A549 (cell line): ENCODE measurements at regions not wholly inside any gene's neighbourhood (a gene's known extent, or its start where the extent isn't known, plus 50 kb on each side); places are given as distances from the start of the nearest gene placed in this dataset.

ENCODE experiments used
- ATAC-seq, 2 experiments: fragments of 200-7000 bp in 1 of 2; fragments of >200 bp in 1 of 2; cut with Nextera tagmentation in 1 of 2; cut with Tn5 transposase in 1 of 2; 3 replicates each; pipeline versions ENCODE4 v1.8.0 to v1.9.1; 2018 to 2020; ENCODE audit warnings: mild to moderate bottlenecking in 1 of 2, moderate library complexity in 1 of 2
- CTCF ChIA-PET: fragments of 300-600 bp; sonication (Branson Sonifier 250); formaldehyde crosslinking; extraction: SDS; loops from one replicate; lab custom pipeline; 2021; ENCODE audit warnings: antibody characterized with exemption, inconsistent platforms; lab: Yijun Ruan, JAX
- POLR2A ChIA-PET: fragments of 350-600 bp; formaldehyde crosslinking; extraction: SDS; loops from one replicate; lab custom pipeline; 2021; ENCODE audit warnings: antibody characterized with exemption, inconsistent platforms; lab: Yijun Ruan, JAX
- DNase-seq, 2 experiments: peaks; one replicate each; pipeline versions ENCODE4 v3.0.0 to v3.0.0-alpha.2; 2011 to 2016; ENCODE audit warnings: low read depth in 1 of 2, low spot score in 1 of 2
- FAIRE-seq: peaks from 2 replicates; lab custom pipeline; 2011; peaks lifted over from hg19 to GRCh38; lab: Jason Lieb, UNC
- H3K27ac ChIP-seq, 2 experiments: fragments of >200 bp; sonication (Bioruptor Twin); formaldehyde crosslinking; 3 replicates each; pipeline ENCODE4 v1.5.1; 2016 to 2017
- H3K4me1 ChIP-seq: fragments of >200 bp; sonication (Bioruptor Twin); formaldehyde crosslinking; 3 replicates; pipeline ENCODE4 v1.6.1; 2016
- H3K4me2 ChIP-seq: fragments of >200 bp; sonication (Bioruptor Twin); formaldehyde crosslinking; 3 replicates; pipeline ENCODE4 v1.6.1; 2016
- H3K4me3 ChIP-seq: fragments of >200 bp; sonication (Bioruptor Twin); formaldehyde crosslinking; 3 replicates; pipeline ENCODE4 v1.5.1; 2016
- H3K9me3 ChIP-seq: fragments of >200 bp; sonication (Bioruptor Twin); formaldehyde crosslinking; 3 replicates; pipeline ENCODE4 v1.6.1; 2016
- BHLHE40 ChIP-seq: IDR thresholded peaks from 2 replicates; pipeline ENCODE4 v1.6.1; 2012; ENCODE audit warnings: low read depth, low read length, inconsistent platforms
- CBX2 ChIP-seq: fragments of 200-600 bp; sonication (generic); IDR thresholded peaks from 2 replicates; pipeline ENCODE4 v1.6.1; 2016; ENCODE audit warnings: low read depth, mild to moderate bottlenecking, borderline replicate concordance
- CHD4 ChIP-seq: fragments of 200-600 bp; sonication (generic); IDR thresholded peaks from 2 replicates; pipeline ENCODE4 v1.6.1; 2016; ENCODE audit warnings: antibody characterized with exemption, mild to moderate bottlenecking, borderline replicate concordance
- EHF ChIP-seq: fragments of 250-450 bp; sonication (Bioruptor Pico); IDR thresholded peaks from 2 replicates; pipeline ENCODE4 v1.5.0; 2020; ENCODE audit warnings: mild to moderate bottlenecking
- EHMT2 ChIP-seq: fragments of 200-600 bp; sonication (generic); IDR thresholded peaks from 2 replicates; pipeline ENCODE4 v1.6.1; 2016; ENCODE audit warnings: antibody characterized with exemption, low read depth, mild to moderate bottlenecking, moderate library complexity
- ELK1 ChIP-seq: fragments of 150-350 bp; IDR thresholded peaks from 2 replicates; pipeline ENCODE4 v1.6.1; 2014; ENCODE audit warnings: low read depth, mild to moderate bottlenecking, low read length
- ESRRA ChIP-seq: fragments of 150-350 bp; IDR thresholded peaks from 2 replicates; pipeline ENCODE4 v1.6.1; 2014; ENCODE audit warnings: mild to moderate bottlenecking, low read length, borderline replicate concordance
- GATA3 ChIP-seq: IDR thresholded peaks from 2 replicates; pipeline ENCODE4 v1.6.1; 2012; ENCODE audit warnings: borderline replicate concordance
- HES2 ChIP-seq: fragments of >200 bp; sonication (Bioruptor Twin); formaldehyde crosslinking; IDR thresholded peaks from 2 replicates; pipeline ENCODE4 v1.6.1; 2016
- HEYL ChIP-seq: fragments of 250-450 bp; sonication (Bioruptor Pico); IDR thresholded peaks from 2 replicates; pipeline ENCODE4 v1.8.0; 2021; ENCODE audit warnings: mild to moderate bottlenecking, moderate library complexity
- HOXA7 ChIP-seq: fragments of 250-450 bp; sonication (Bioruptor Pico); IDR thresholded peaks from 2 replicates; pipeline ENCODE4 v1.5.0; 2020; ENCODE audit warnings: mild to moderate bottlenecking, moderate library complexity
- HOXB5 ChIP-seq: fragments of 250-450 bp; sonication (Bioruptor Pico); IDR thresholded peaks from 2 replicates; pipeline ENCODE4 v1.5.0; 2020; ENCODE audit warnings: mild to moderate bottlenecking, moderate library complexity
- MAFK ChIP-seq: fragments of 450-650 bp; IDR thresholded peaks from 2 replicates; pipeline ENCODE4 v1.6.1; 2014; ENCODE audit not compliant: partially characterized antibody
- MAZ ChIP-seq: fragments of 150-350 bp; IDR thresholded peaks from 2 replicates; pipeline ENCODE4 v1.6.1; 2014; ENCODE audit warnings: antibody characterized with exemption, low read depth, low read length, borderline replicate concordance
- NFE2L2 ChIP-seq: fragments of 150-350 bp; conservative IDR thresholded peaks from 2 replicates; pipeline ENCODE4 v1.6.1; 2014; ENCODE audit warnings: low read length
- NR3C1 ChIP-seq: fragments of >200 bp; sonication (Bioruptor Twin); formaldehyde crosslinking; IDR thresholded peaks from 3 replicates; pipeline ENCODE4 v1.6.1; 2017
- PBX3 ChIP-seq: IDR thresholded peaks from 2 replicates; pipeline ENCODE4 v1.6.1; 2012
- PHF8 ChIP-seq: fragments of 200-600 bp; sonication (generic); IDR thresholded peaks from 2 replicates; pipeline ENCODE4 v1.6.1; 2016; ENCODE audit warnings: low read depth, mild to moderate bottlenecking, antibody characterized with exemption, moderate library complexity, borderline replicate concordance
- POLR2A ChIP-seq: IDR thresholded peaks from 2 replicates; pipeline ENCODE4 v1.6.1; 2012; ENCODE audit warnings: mild to moderate bottlenecking, low read length
- RARB ChIP-seq: fragments of 250-450 bp; sonication (Bioruptor Pico); IDR thresholded peaks from 2 replicates; pipeline ENCODE4 v1.8.0; 2021; ENCODE audit warnings: mild to moderate bottlenecking, moderate library complexity
- RCOR1 ChIP-seq: fragments of 150-350 bp; IDR thresholded peaks from 2 replicates; pipeline ENCODE4 v1.6.1; 2014; ENCODE audit warnings: antibody characterized with exemption, low read length, low read depth
- RNF2 ChIP-seq: fragments of 200-600 bp; sonication (generic); IDR thresholded peaks from 2 replicates; pipeline ENCODE4 v1.6.1; 2016; ENCODE audit warnings: low read depth, mild to moderate bottlenecking, antibody characterized with exemption, moderate library complexity, borderline replicate concordance
- SMC3 ChIP-seq: fragments of >200 bp; sonication (Bioruptor Twin); formaldehyde crosslinking; IDR thresholded peaks from 3 replicates; pipeline ENCODE4 v1.6.1; 2018; ENCODE audit warnings: inconsistent platforms
- SREBF2 ChIP-seq: fragments of 450-650 bp; IDR thresholded peaks from 2 replicates; pipeline ENCODE4 v1.6.1; 2014; ENCODE audit warnings: mild to moderate bottlenecking, moderate library complexity
- TFCP2L1 ChIP-seq: fragments of 250-450 bp; sonication (Bioruptor Pico); IDR thresholded peaks from 2 replicates; pipeline ENCODE4 v1.5.0; 2021; ENCODE audit warnings: mild to moderate bottlenecking
- TP53 ChIP-seq: fragments of 250-450 bp; sonication (Bioruptor Pico); IDR thresholded peaks from 2 replicates; pipeline ENCODE4 v1.5.0; 2021; ENCODE audit warnings: mild to moderate bottlenecking, moderate library complexity
- ZNF302 ChIP-seq: fragments of 250-450 bp; sonication (Bioruptor Pico); IDR thresholded peaks from 2 replicates; pipeline ENCODE4 v1.9.0; 2021; ENCODE audit warnings: inconsistent platforms, mild to moderate bottlenecking, moderate library complexity
- WGBS: methylation state at CpG from one replicate; pipeline ENCODE4 v1.1.6; 2017; ENCODE audit errors: missing lambda C conversion rate; 5-methylcytosine and 5-hydroxymethylcytosine counted together

GRCh38 chr16:66270333-66270927 lies 96.1 kb upstream of the CDH5 start (continued):
- no peak for TF ChIP-seq PBX3

- 63% methylated on average over 13 of the region's 14 CpGs for WGBS
- FAIRE-seq (no peak), DNase-seq (no peak), ATAC-seq (no peak)
- peak overlapping the region; percentile 86 for H3K4me2 ChIP-seq
- CTCF ChIA-PET = interaction anchor here (0.6 to 4.0 kb wide), 7 partner anchors 8 to 277 kb away, joined by 3 to 14 read pairs (median 4); no protein-coding TSS in a partner anchor
- peak overlapping the region; percentile 37 to 69; a peak in 4 of 6 replicates for H3K27ac ChIP-seq
- H3K4me3 ChIP-seq = 0 out of 3 replicates have a peak overlapping the region, but pooled peaks have one; percentile 24
- no peaks in the 10 kb centered on the region for H3K9me3 ChIP-seq
- POLR2A ChIA-PET = no interaction called here
- TF ChIP-seq PHF8 (no peak), HOXA7 (CRISPR knock-in tag) (no peak), RCOR1 (no peak), GATA3 (no peak), TFCP2L1 (CRISPR knock-in tag) (no peak), MAFK (no peak), SREBF2 (no peak), TP53 (CRISPR knock-in tag) (no peak), NFE2L2 (no peak), RNF2 (no peak)
- H3K4me1 ChIP-seq = 0 out of 3 replicates have a peak, but pooled peaks cover 2% of the 10 kb centered on the region
These were observed 96.7 kb upstream of the CDH5 start for GRCh38 chr16:66269617-66270332.

GRCh38 chr16:66267292-66268014 lies 99.0 kb upstream of the CDH5 start:
- 50% methylated on average over 10 of the region's 10 CpGs for WGBS
- Histone ChIP-seq H3K4me2 (no peak overlapping the region), H3K4me3 (no peak overlapping the region), H3K9me3 (no peaks in the 10 kb centered on the region), H3K27ac (no peak overlapping the region)
- CTCF ChIA-PET = interaction anchor here (0.7 to 4.0 kb wide), 3 partner anchors 8 to 49 kb away, joined by 3 to 14 read pairs (median 3); no protein-coding TSS in a partner anchor
- no peak for ATAC-seq
- TF ChIP-seq POLR2A (no peak), ESRRA (no peak), EHF (no peak), CBX2 (no peak), MAFK (no peak), NR3C1 (no peak), BHLHE40 (no peak), RCOR1 (no peak), ZNF302 (CRISPR knock-in tag) (no peak), NFE2L2 (no peak), SMC3 (no peak), EHMT2 (no peak), HOXB5 (CRISPR knock-in tag) (no peak), CHD4 (no peak), HEYL (CRISPR knock-in tag) (no peak), MAZ (no peak), HES2 (no peak), ELK1 (no peak), RARB (CRISPR knock-in tag) (no peak)
- TF ChIP-seq, all 56 proteins: peak for 0
- FAIRE-seq (no peak), DNase-seq (no peak)
- 0 out of 3 replicates have a peak, but pooled peaks cover 2% of the 10 kb centered on the region for H3K4me1 ChIP-seq
- POLR2A ChIA-PET = no interaction called here
